HEK293 (cell line): ENCODE measurements at regions not wholly inside any gene's neighbourhood (a gene's known extent, or its start where the extent isn't known, plus 50 kb on each side); places are given as distances from the start of the nearest gene placed in this dataset.

Experiments
- CTCF ChIP-seq: fragments of 450-650 bp; formaldehyde crosslinking; IDR thresholded peaks from 2 replicates; pipeline ENCODE4 v1.5.1; 2016; ENCODE audit warnings: missing biosample characterization, missing genetic modification characterization
- TRIM28 ChIP-seq: IDR thresholded peaks from 2 replicates; pipeline ENCODE4 v1.6.1; 2011; ENCODE audit warnings: low read length, control low read depth, borderline replicate concordance
- YY1 ChIP-seq: fragments of 450-650 bp; formaldehyde crosslinking; IDR thresholded peaks from 2 replicates; pipeline ENCODE4 v1.5.1; 2018; ENCODE audit warnings: missing biosample characterization, missing genetic modification characterization
- ZNF549 ChIP-seq: fragments of 450-650 bp; IDR thresholded peaks from 2 replicates; pipeline ENCODE4 v1.5.1; 2018; ENCODE audit warnings: missing biosample characterization, missing genetic modification characterization, mild to moderate bottlenecking, inconsistent platforms, moderate library complexity
- TF ChIP-seq, protein P1 (sequence below): sonication (generic); formaldehyde crosslinking; IDR thresholded peaks from 2 replicates; pipeline ENCODE4 v1.8.1; 2022; ENCODE audit warnings: mild to moderate bottlenecking, moderate library complexity, missing genetic modification reagents

DNA sequence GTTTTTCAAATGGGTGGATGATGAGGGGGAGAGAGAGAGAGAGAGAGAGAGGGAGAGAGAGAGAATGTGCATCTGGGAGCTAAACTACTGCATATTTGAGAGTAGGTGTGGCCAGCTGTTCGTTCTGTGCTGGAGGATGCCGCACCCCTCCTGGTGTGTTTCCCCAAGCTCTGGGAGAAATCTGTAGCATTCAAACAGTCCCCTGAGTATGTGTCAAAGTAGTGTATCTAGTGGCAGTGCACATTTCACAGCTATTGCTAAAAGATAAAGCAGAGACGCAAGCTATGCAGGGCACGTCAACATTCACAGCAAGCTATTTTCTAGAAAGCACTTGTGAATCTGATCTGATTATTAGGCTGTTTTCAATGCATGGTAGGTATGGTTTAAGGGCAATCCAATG, 83.5 kb upstream of the LIMCH1 start:
- TF ChIP-seq ZNF549: no peak
- TF ChIP-seq, protein P1, sequence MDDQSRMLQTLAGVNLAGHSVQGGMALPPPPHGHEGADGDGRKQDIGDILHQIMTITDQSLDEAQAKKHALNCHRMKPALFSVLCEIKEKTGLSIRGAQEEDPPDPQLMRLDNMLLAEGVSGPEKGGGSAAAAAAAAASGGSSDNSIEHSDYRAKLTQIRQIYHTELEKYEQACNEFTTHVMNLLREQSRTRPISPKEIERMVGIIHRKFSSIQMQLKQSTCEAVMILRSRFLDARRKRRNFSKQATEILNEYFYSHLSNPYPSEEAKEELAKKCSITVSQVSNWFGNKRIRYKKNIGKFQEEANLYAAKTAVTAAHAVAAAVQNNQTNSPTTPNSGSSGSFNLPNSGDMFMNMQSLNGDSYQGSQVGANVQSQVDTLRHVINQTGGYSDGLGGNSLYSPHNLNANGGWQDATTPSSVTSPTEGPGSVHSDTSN (CRISPR knock-in tag): no peak
- no peak for TF ChIP-seq CTCF (tag by site-specific recombination)
- TF ChIP-seq TRIM28: no peak
- TF ChIP-seq YY1 (tag by site-specific recombination): no peak
